ENCODE measurements at regions not wholly inside any gene's neighbourhood (a gene's known extent, or its start where the extent isn't known, plus 50 kb on each side); places are given as distances from the start of the nearest gene placed in this dataset.

- TF ChIP-seq CTCF (IDR thresholded peaks at IDR 0.05) (no peak), POLR2AphosphoS2 (conservative IDR thresholded peaks at IDR 0.05; ENCODE audit: low read length) (no peak), RCOR1 (IDR thresholded peaks at IDR 0.05; ENCODE audit: low read depth, low read length) (no peak), EP300 (IDR thresholded peaks at IDR 0.05) (no peak), POLR2A (IDR thresholded peaks at IDR 0.05; ENCODE audit: low read length) (no peak), MAX (IDR thresholded peaks at IDR 0.05) (no peak)
Measured at GRCh38 chr4:34196375-34196774, 2047.9 kb downstream of the ARAP2 start.
